Omental fat pad (tissue), 3 donors: ENCODE measurements at regions not wholly inside any gene's neighbourhood (a gene's known extent, or its start where the extent isn't known, plus 50 kb on each side); places are given as distances from the start of the nearest gene placed in this dataset.

Experiments used
- ATAC-seq: fragments of 150-250 bp; one replicate; pipeline ENCODE4 v1.9.1; 2016; ENCODE audit warnings: mild to moderate bottlenecking, moderate library complexity; ENCODE audit not compliant: low FRiP score
- DNase-seq: peaks from one replicate; pipeline ENCODE4 v3.0.0-alpha.2; 2019; ENCODE audit warnings: low spot score
- TF ChIP-seq, protein P1 (sequence below), 3 donors: fragments of 450-650 bp; IDR thresholded peaks; one replicate each; pipeline ENCODE4 v1.5.1; 2016 to 2017; ENCODE audit warnings: antibody characterized with exemption in 3 of 3, mild to moderate bottlenecking in 3 of 3, moderate library complexity in 2 of 3

DNA sequence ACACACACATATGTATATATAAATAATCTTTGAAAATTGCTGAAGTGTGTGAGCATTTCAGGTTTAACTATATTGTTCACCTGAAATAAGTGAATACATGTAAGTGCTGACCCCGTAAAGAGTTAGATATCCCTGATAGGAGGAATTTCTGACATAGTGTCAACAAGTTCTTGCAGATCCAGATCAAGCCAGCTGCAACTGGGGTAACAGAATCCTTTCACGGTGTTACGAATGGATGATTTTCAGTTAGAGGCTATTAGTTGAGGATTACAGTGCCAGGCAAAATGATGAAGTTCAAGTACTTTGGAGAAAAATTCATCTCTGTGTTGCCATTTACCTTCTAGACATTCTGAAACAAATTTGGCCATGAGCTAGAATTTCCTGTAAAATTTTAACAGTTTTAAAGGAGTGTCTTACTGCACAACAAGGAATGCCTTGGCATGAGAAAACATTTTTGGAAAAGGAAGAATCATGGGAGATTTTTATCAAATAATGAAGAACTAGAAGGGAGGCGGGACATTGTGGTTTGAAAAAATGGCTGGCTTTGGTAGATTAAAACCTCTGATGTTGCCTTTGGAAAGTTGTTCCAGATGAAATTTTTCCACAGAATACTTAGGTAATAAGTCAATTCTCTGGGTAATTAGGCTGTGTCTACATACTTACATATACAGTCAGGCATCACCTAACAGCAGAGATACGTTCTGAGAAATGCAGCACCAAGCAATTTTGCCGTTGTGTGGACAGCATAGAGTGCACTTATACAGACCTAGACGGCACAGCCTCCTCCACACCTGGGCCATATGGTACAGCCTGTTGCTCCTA is 84.4 kb upstream of the FAT1 start:
- TF ChIP-seq, protein P1, sequence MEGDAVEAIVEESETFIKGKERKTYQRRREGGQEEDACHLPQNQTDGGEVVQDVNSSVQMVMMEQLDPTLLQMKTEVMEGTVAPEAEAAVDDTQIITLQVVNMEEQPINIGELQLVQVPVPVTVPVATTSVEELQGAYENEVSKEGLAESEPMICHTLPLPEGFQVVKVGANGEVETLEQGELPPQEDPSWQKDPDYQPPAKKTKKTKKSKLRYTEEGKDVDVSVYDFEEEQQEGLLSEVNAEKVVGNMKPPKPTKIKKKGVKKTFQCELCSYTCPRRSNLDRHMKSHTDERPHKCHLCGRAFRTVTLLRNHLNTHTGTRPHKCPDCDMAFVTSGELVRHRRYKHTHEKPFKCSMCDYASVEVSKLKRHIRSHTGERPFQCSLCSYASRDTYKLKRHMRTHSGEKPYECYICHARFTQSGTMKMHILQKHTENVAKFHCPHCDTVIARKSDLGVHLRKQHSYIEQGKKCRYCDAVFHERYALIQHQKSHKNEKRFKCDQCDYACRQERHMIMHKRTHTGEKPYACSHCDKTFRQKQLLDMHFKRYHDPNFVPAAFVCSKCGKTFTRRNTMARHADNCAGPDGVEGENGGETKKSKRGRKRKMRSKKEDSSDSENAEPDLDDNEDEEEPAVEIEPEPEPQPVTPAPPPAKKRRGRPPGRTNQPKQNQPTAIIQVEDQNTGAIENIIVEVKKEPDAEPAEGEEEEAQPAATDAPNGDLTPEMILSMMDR (IDR thresholded peaks at IDR 0.05), result no peak
- no peak for DNase-seq
- no peak for ATAC-seq

DNA sequence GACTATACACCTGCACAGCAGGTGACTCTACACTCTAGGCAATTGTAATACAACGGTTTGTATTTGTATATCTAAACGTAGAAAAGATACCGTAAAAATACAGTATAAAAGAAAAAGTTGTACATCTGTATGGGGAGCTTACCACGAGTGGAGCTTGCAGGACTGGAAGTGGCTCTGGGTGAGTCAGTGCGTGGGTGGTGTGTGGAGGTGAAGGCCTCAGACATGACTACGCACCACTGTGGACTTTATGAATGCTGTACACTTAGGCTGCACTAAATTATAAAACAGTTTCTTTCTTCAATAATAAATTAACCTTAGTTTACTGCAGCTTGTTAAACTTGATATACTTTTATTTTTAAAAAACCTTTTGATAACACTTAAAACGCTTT is 85.0 kb upstream of the FAT1 start:
- DNase-seq (peak; percentile 36), ATAC-seq (peak; percentile 90)
- TF ChIP-seq, protein P1 (IDR thresholded peaks at IDR 0.05), result no peak

DNA sequence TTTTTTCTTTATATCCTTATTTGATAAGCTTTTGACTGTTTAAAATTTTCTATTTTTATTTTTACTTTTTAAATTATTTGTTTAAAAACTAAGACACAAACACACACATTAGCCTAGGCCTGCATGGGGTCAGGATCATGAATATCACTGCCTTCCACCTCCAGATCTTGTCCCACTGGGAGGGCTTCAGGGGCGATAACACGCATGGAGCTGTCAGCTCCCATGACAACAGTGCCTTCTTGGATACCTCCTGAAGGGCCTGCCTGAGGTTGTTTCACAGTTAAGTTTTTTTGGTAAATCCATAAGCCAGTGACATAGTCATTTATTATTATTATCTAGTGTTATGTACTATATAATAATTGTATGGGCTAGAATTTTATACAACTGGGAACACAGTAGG is 85.4 kb upstream of the FAT1 start:
- no peak for DNase-seq
- TF ChIP-seq, protein P1 (IDR thresholded peaks at IDR 0.05), result no peak
- no peak for ATAC-seq

DNA sequence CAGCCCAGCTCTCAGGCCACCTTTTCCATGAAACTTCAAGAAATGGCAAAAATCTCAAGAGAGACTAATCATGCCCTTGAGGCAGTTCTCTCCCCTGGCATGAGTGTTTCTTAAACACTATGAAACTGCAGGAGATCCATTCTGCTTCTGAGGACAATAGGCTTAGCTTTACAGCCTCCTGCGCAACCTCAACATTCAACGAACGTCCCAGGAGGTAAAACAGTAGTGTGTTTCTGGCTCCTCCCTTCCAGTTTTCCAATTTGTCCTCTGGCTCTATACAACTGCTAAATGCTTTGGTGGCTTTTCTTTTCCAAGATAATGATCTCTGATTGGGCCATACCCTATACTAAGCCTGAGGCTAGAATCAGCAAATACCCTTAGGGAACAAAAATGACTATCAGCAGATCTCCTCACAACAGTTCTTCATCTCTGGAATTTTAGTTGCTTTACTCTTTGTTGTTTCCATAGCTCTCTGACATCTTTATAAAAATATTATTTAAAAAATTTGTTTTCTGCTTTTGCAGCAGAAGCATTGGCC is 87.0 kb upstream of the FAT1 start:
- no peak for ATAC-seq

DNA sequence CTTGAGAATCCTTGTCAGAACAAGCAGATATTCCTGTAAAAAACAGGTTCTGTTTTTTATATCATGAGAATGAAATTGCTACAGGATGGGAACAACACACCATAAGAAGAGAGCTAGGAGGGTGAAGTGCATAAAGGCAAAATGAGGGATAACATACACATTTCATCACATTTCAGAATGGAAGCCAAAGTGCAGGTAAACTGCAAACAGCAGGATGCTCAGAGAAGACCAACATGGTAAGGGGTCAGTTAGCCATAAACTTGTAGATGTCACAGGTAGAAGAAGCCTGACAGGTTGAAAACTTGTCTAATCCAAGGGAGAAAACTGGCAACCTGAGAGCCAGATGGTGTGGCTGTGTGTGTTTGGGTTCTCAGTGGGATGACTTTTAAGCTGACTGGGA is 88.9 kb upstream of the FAT1 start:
- TF ChIP-seq, protein P1 (IDR thresholded peaks at IDR 0.05), result no peak
- no peak for ATAC-seq
- DNase-seq, result no peak

More for the DNA sequence above, 87.0 kb upstream of the FAT1 start:
- TF ChIP-seq, protein P1 (IDR thresholded peaks at IDR 0.05), result no peak
- no peak for DNase-seq

DNA sequence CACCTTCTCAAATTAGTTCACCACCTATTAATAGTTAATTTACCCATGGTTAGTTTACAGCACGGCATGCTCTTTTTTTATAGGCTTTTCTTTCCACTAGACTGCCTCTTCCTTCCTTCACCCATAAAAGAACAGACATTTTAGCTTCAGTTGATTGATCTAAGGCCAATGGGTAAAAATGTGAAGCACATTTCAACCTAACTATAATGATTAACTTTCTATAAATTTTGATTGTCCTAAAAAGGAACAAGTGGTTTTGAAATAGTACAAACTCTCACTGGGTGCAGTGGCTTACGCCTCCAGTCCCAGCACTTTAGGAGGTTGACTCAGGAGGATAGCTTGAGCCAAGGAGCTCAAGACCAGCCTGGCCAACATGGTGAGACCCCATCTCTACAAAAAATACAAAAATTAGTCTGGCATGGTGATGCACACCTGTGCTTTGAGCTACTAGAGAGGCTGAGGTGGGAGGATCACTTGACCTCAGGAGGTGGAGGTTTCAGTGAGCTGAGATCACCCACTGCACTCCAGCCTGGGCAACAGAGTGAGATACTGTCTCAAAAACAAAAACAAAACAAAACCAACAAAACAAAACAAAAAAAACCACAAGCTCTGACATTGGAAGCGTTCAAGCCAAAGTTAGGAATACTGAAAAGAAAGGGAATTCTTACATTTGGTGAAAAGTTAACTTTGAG is 89.9 kb upstream of the FAT1 start:
- DNase-seq (no peak), ATAC-seq (no peak)
- TF ChIP-seq, protein P1 (IDR thresholded peaks at IDR 0.05), result no peak
